Tibial nerve (tissue), 4 donors: ENCODE measurements at regions not wholly inside any gene's neighbourhood (a gene's known extent, or its start where the extent isn't known, plus 50 kb on each side); places are given as distances from the start of the nearest gene placed in this dataset.
A peak's percentile ranks its signal among the peaks of the same experiment; 100 is the strongest.

ENCODE experiments used
- DNase-seq, 2 donors: peaks; one replicate each; pipeline ENCODE4 v3.0.0-alpha.2; 2019; ENCODE audit warnings: low spot score in 2 of 2
- H3K27ac ChIP-seq, 4 donors: fragments of 200-600 bp; sonication (generic) in 3 of 4; one replicate each; pipeline ENCODE4 v1.5.1; 2017 to 2019; ENCODE audit warnings: mild to moderate bottlenecking in 1 of 4
- H3K27me3 ChIP-seq, 2 donors: fragments of 200-600 bp; sonication (generic) in 1 of 2; one replicate each; pipeline versions ENCODE4 v1.5.1 to v1.6.0; 2017 to 2019
- H3K36me3 ChIP-seq, 3 donors: fragments of 200-600 bp; sonication (generic); one replicate each; pipeline ENCODE4 v1.5.1; 2018 to 2019
- H3K4me1 ChIP-seq, 4 donors: fragments of 200-600 bp; sonication (generic) in 3 of 4; one replicate each; pipeline ENCODE4 v1.5.1; 2017 to 2019
- H3K4me3 ChIP-seq, 4 donors: fragments of 200-600 bp; sonication (generic) in 3 of 4; one replicate each; pipeline ENCODE4 v1.5.1; 2017 to 2019; ENCODE audit warnings: mild to moderate bottlenecking in 1 of 4, moderate library complexity in 1 of 4
- H3K9me3 ChIP-seq, 4 donors: fragments of 200-600 bp; sonication (generic) in 3 of 4; one replicate each; pipeline ENCODE4 v1.5.1; 2017 to 2019
- EP300 ChIP-seq, 2 donors: sonication (generic); formaldehyde crosslinking; IDR thresholded peaks; one replicate each; pipeline ENCODE4 v1.6.1; 2017; ENCODE audit warnings: antibody characterized with exemption in 2 of 2, mild to moderate bottlenecking in 1 of 2
- POLR2A ChIP-seq, 2 donors: fragments of 450-650 bp; IDR thresholded peaks; one replicate each; pipeline ENCODE4 v1.6.1; 2017; ENCODE audit warnings: antibody characterized with exemption in 2 of 2, mild to moderate bottlenecking in 2 of 2, moderate library complexity in 2 of 2
- WGBS, 2 donors: methylation state at CpG; one replicate each; pipeline ENCODE4 v1.1.5; 2018; 5-methylcytosine and 5-hydroxymethylcytosine counted together
- TF ChIP-seq, protein P1 (sequence below), 5 experiments: fragments of 200-600 bp in 3 of 5; fragments of 450-650 bp in 2 of 5; sonication (generic) in 3 of 5; IDR thresholded peaks; one replicate each; pipeline ENCODE4 v1.5.1; 2016 to 2019; ENCODE audit warnings: antibody characterized with exemption in 5 of 5, mild to moderate bottlenecking in 3 of 5, moderate library complexity in 2 of 5

DNA sequence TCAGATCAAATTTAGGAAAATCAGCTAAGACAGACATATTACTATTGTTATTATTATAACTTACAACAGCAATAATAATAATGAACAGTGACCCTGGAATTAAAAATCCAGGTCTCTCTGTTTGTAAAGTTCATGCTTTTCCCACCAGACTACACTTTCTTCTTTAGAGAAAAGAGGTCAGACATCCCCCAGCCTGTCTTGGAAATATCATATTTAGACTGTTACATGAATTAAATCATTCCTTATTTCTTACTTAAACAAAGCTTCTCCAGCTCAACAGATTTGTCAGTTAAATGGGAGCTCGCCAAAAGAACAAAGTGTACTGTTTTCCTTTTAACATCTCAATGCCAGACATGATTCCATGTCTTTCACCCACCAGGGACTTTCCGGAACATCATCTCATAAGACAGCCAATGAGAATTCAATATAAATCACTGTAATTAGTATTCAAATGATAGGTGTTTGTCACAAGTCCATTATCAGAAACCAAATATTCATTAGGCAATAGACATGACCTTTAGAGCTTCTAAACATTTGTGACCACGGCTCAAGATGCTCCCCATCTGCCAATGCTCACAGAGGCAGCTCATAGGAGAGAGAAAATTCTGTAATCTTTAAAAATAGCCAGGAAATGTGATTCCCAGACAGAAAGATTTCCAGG, 351.9 kb downstream of the ENC1 start:
- WGBS, 2 donors, result 44 to 62% methylated on average over 3 of the region's 3 CpGs
- Histone ChIP-seq H3K27ac (peak overlapping the region in 3 of 4 donors; percentile 5 to 74 (median 49)), H3K9me3 (no peaks in the 10 kb centered on the region), H3K4me1 (peaks cover 0 to 11% (median 2%) of the 10 kb centered on the region in 4 donors), H3K4me3 (no peak overlapping the region), H3K36me3 (no peaks in the 10 kb centered on the region), H3K27me3 (no peaks in the 10 kb centered on the region)
- no peak for TF ChIP-seq POLR2A (IDR thresholded peaks at IDR 0.05)
- TF ChIP-seq, protein P1, sequence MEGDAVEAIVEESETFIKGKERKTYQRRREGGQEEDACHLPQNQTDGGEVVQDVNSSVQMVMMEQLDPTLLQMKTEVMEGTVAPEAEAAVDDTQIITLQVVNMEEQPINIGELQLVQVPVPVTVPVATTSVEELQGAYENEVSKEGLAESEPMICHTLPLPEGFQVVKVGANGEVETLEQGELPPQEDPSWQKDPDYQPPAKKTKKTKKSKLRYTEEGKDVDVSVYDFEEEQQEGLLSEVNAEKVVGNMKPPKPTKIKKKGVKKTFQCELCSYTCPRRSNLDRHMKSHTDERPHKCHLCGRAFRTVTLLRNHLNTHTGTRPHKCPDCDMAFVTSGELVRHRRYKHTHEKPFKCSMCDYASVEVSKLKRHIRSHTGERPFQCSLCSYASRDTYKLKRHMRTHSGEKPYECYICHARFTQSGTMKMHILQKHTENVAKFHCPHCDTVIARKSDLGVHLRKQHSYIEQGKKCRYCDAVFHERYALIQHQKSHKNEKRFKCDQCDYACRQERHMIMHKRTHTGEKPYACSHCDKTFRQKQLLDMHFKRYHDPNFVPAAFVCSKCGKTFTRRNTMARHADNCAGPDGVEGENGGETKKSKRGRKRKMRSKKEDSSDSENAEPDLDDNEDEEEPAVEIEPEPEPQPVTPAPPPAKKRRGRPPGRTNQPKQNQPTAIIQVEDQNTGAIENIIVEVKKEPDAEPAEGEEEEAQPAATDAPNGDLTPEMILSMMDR (IDR thresholded peaks at IDR 0.05), result no peak
- TF ChIP-seq EP300 (IDR thresholded peaks at IDR 0.05), result peak in 1 of 2 donors; percentile 87
- DNase-seq, result peak in 1 of 2 donors; percentile 70

DNA sequence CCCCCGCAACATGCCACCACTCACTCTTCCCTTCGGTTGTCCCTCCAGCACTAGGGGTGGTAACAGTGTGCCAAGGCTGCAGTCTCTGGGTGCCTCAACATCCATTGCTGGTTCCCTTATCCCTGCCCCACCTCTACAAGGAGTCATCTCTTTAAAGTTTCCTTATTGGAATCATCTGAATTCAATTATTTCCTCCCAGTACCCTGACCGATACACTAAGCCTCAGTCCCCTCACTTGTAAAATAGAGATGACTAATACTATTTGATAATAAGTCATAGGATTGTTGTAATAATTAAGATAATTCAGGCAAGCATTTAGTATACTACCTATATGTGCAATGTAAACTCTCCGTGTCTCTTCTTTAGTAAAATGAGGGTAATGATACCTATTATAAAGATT, 352.5 kb downstream of the ENC1 start:
- WGBS, 2 donors, result 93 to 95% methylated on average over 4 of the region's 4 CpGs
- Histone ChIP-seq H3K4me3 (no peak overlapping the region), H3K4me1 (peaks cover 0 to 11% (median 2%) of the 10 kb centered on the region in 4 donors), H3K36me3 (no peaks in the 10 kb centered on the region), H3K27me3 (no peaks in the 10 kb centered on the region), H3K9me3 (no peaks in the 10 kb centered on the region), H3K27ac (peak overlapping the region in 2 of 4 donors; percentile 18 to 68)
- no peak for DNase-seq
- TF ChIP-seq, protein P1 (IDR thresholded peaks at IDR 0.05), result no peak
- TF ChIP-seq POLR2A (IDR thresholded peaks at IDR 0.05), result no peak
- TF ChIP-seq EP300 (IDR thresholded peaks at IDR 0.05), result no peak

DNA sequence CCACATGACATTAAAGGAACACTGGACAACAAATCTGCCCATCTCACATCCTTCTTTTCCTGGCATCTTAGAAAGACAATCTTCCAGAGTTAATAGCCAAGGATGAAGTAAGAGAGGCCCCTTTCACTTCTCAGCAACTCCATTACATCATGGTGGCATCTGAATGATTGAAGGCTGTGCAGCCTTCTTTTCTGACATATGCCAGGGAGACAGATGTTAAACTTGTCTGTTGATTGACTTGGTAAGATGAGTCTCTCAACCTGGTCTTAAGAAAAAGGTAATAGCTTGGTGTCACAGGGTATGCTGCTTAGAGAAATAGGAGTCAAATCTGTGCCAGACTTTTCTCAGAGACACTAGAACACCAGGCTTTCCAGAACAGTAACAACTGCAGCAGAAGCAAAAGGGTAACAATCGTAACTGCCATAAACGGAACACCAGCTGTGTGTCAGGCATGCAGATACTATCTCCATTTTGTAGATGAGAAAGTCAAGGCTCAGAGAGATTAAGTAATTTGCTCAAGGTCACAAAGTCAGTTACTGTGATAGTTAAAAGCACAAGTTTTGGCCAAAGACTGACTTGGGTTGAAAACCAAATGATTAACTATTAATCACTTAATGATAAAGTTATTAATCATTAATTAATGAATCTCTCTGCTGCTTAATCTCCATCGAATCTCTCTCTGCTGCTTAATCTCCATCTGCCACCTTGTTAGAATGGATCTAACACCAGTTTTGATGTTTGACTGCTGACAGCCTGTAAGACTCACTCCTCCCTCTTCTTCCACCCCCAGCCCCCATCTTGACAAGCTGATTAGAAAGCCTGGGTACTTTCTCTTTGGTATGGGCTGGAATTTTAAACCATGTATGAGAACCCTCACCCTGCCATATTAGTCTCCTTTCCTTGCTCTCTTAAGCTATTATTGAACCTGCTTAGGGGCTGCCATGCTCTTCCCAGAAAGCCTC, 353.5 kb downstream of the ENC1 start:
- TF ChIP-seq POLR2A (IDR thresholded peaks at IDR 0.05), result no peak
- TF ChIP-seq EP300 (IDR thresholded peaks at IDR 0.05), result no peak
- TF ChIP-seq, protein P1 (IDR thresholded peaks at IDR 0.05), result no peak
- no peak for DNase-seq
- Histone ChIP-seq H3K27ac (peak overlapping the region in 1 of 4 donors; percentile 68), H3K27me3 (no peaks in the 10 kb centered on the region), H3K9me3 (no peaks in the 10 kb centered on the region), H3K4me3 (no peak overlapping the region), H3K36me3 (no peaks in the 10 kb centered on the region), H3K4me1 (peaks cover 0 to 11% (median 2%) of the 10 kb centered on the region in 4 donors)
- 74 to 80% methylated on average over 3 of the region's 3 CpGs for whole genome bisulfite sequencing, 2 donors

DNA sequence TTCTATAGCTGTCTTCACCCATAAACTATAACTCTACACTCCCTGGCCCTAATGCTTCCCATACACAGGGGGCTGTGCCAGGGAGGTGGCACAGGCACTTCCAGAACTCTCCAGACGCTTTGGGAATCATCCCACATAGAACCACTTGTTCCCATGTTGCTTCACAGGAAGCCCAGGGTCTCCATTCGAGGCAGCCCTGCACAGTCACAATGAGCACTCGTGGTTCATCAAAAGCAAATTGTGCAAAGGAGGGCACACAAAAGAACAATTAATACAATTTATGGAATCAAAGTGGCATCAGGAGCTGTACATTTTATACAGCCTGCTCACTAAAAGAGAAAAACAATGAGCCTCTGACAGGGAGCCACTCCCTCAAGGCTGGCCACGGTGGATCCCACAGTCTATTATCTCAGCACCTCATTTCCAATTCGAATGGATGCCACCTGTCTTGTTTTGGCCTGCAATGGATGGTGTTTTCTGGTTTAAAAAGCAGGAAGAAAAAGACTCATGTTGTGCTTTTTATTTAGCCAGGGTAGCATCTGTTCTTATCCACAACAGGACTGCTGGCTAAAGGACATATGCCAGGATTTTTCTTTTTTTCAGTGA, 354.8 kb downstream of the ENC1 start:
- H3K27me3 ChIP-seq, result no peaks in the 10 kb centered on the region
- no peak for DNase-seq
- no peaks in the 10 kb centered on the region for H3K36me3 ChIP-seq
- no peak overlapping the region for H3K4me3 ChIP-seq
- WGBS, 2 donors, result 59 to 63% methylated on average over 5 of the region's 5 CpGs
- no peaks in the 10 kb centered on the region for H3K9me3 ChIP-seq
- H3K4me1 ChIP-seq, result peaks cover 0 to 11% (median 2%) of the 10 kb centered on the region in 4 donors
- TF ChIP-seq, protein P1 (IDR thresholded peaks at IDR 0.05), result no peak
- TF ChIP-seq EP300 (IDR thresholded peaks at IDR 0.05) (no peak), POLR2A (IDR thresholded peaks at IDR 0.05) (no peak)
- no peak overlapping the region for H3K27ac ChIP-seq
